B cell (primary cell): ENCODE measurements at regions not wholly inside any gene's neighbourhood (a gene's known extent, or its start where the extent isn't known, plus 50 kb on each side); places are given as distances from the start of the nearest gene placed in this dataset.

Experiments used
- ATAC-seq: fragments of 200-7000 bp; cut with Tn5 transposase; one replicate; pipeline ENCODE4 v1.10.0; 2021; ENCODE audit warnings: low read depth, mild to moderate bottlenecking, moderate number of reproducible peaks, moderate library complexity
- CTCF ChIA-PET: fragments of 350-600 bp; sonication (Branson Sonifier 250); formaldehyde crosslinking; loops from one replicate; lab custom pipeline; 2021; ENCODE audit warnings: antibody characterized with exemption, inconsistent platforms; lab: Charles Lee
- POLR2A ChIA-PET: fragments of 350-600 bp; sonication (Branson Sonifier 250); formaldehyde crosslinking; loops from one replicate; lab custom pipeline; 2021; ENCODE audit warnings: antibody characterized with exemption; lab: Charles Lee
- DNase-seq: peaks from one replicate; pipeline ENCODE4 v3.0.0; 2013
- H2AFZ ChIP-seq: 2 replicates; pipeline ENCODE4 v1.6.1; 2012; ENCODE audit warnings: mild to moderate bottlenecking, low read depth, low read length; ENCODE audit not compliant: insufficient read depth, poor library complexity, severe bottlenecking
- H3K27ac ChIP-seq, 2 donors: 1 replicate in 1 of 2; 2 replicates in 1 of 2; pipeline ENCODE4 v1.5.1; 2012 to 2013; ENCODE audit warnings: low read length in 2 of 2, mild to moderate bottlenecking in 2 of 2, moderate library complexity in 1 of 2
- H3K27me3 ChIP-seq, 4 experiments: fragments of 200-600 bp in 1 of 4; sonication (generic) in 1 of 4; replicated peaks in 1 of 4; 1 replicate in 2 of 4; 2 replicates in 2 of 4; pipeline versions ENCODE4 v1.6.1 to v1.7.0; 2013 to 2016; ENCODE audit warnings: low read length in 3 of 4, mild to moderate bottlenecking in 2 of 4, mixed read lengths in 1 of 4, moderate library complexity in 1 of 4; ENCODE audit not compliant: insufficient read depth in 4 of 4, control insufficient read depth in 3 of 4; ENCODE audit errors: control extremely low read depth in 1 of 4
- H3K36me3 ChIP-seq, 2 experiments: replicated peaks in 1 of 2; 1 replicate in 1 of 2; 2 replicates in 1 of 2; pipeline versions ENCODE4 v1.6.1 to v1.7.1; 2013; ENCODE audit warnings: low read length in 1 of 2; ENCODE audit not compliant: insufficient read depth in 2 of 2, control insufficient read depth in 1 of 2; ENCODE audit errors: control extremely low read depth in 1 of 2, extremely low read depth in 1 of 2
- H3K4me1 ChIP-seq, 2 donors: fragments of 200-600 bp in 1 of 2; sonication (generic) in 1 of 2; 1 replicate in 1 of 2; 2 replicates in 1 of 2; pipeline versions ENCODE4 v1.5.1 to v1.6.1; 2013 to 2017; ENCODE audit warnings: low read length in 2 of 2; ENCODE audit not compliant: control insufficient read depth in 2 of 2, insufficient read depth in 2 of 2
- H3K4me2 ChIP-seq: replicated peaks from 2 replicates; pipeline ENCODE3; 2012; ENCODE audit warnings: mild to moderate bottlenecking, low read depth, low read length; ENCODE audit not compliant: poor library complexity, severe bottlenecking
- H3K4me3 ChIP-seq, 5 experiments: fragments of 200-600 bp in 1 of 5; sonication (generic) in 1 of 5; 1 replicate in 3 of 5; 2 replicates in 2 of 5; pipeline versions ENCODE4 v1.5.1 to v1.7.0; 2011 to 2016; ENCODE audit warnings: low read length in 4 of 5, mild to moderate bottlenecking in 4 of 5, low read depth in 2 of 5, control low read depth in 1 of 5, moderate library complexity in 1 of 5; ENCODE audit not compliant: insufficient read depth in 1 of 5; ENCODE audit errors: control extremely low read depth in 1 of 5, extremely low read depth in 1 of 5
- H3K79me2 ChIP-seq: fragments of 200-600 bp; sonication (generic); one replicate; pipeline ENCODE4 v1.6.0; 2016; ENCODE audit warnings: low read length; ENCODE audit not compliant: control insufficient read depth, insufficient read depth
- H3K9ac ChIP-seq: fragments of 200-600 bp; sonication (generic); 2 replicates; pipeline ENCODE4 v1.6.1; 2017; ENCODE audit warnings: mild to moderate bottlenecking, low read length, moderate library complexity
- H3K9me3 ChIP-seq, 3 donors: one replicate each; pipeline versions ENCODE4 v1.6.1 to v1.7.1; 2013; ENCODE audit warnings: low read length in 2 of 3; ENCODE audit not compliant: control insufficient read depth in 2 of 3, insufficient read depth in 1 of 3; ENCODE audit errors: control extremely low read depth in 1 of 3
- H4K20me1 ChIP-seq: 2 replicates; pipeline ENCODE4 v1.6.0; 2012; ENCODE audit warnings: mild to moderate bottlenecking, low read length; ENCODE audit not compliant: insufficient read depth, control insufficient read depth, poor library complexity, severe bottlenecking
- H3K27ac Mint-ChIP-seq: one replicate; pipeline ENCODE4 v1.8.0; 2021; ENCODE audit warnings: mixed read lengths
- H3K27me3 Mint-ChIP-seq: one replicate; pipeline ENCODE4 v1.8.0; 2021; ENCODE audit warnings: mixed read lengths
- H3K4me1 Mint-ChIP-seq: one replicate; pipeline ENCODE4 v1.8.0; 2021; ENCODE audit warnings: mixed read lengths
- H3K4me3 Mint-ChIP-seq: one replicate; pipeline ENCODE4 v1.8.0; 2021; ENCODE audit warnings: mixed read lengths
- H3K9me3 Mint-ChIP-seq: one replicate; pipeline ENCODE4 v1.8.0; 2022; ENCODE audit warnings: mixed read lengths; ENCODE audit not compliant: insufficient read depth
- CTCF ChIP-seq: fragments of 200-600 bp; IDR thresholded peaks from one replicate; pipeline ENCODE4 v1.8.0; 2022; ENCODE audit warnings: antibody characterized with exemption, mild to moderate bottlenecking
- EZH2 ChIP-seq: IDR thresholded peaks from 2 replicates; pipeline ENCODE4 v1.6.1; 2012; ENCODE audit warnings: borderline replicate concordance, low read depth, mild to moderate bottlenecking, moderate library complexity, low read length; ENCODE audit not compliant: insufficient read depth, poor library complexity, severe bottlenecking
- WGBS: methylation state at CpG from one replicate; pipeline ENCODE4 v1.1.5; 2013; ENCODE audit warnings: missing lambda C conversion rate; ENCODE audit not compliant: insufficient coverage; 5-methylcytosine and 5-hydroxymethylcytosine counted together
- intact Hi-C: fragments of 100-400 bp; cut with micrococcal nuclease; formaldehyde crosslinking; loops from one replicate; pipeline ENCODE4 v1.10.0; 2022

- H3K27ac Mint-ChIP-seq = no peak overlapping the region
- peaks cover 3% of the 10 kb centered on the region for H3K9me3 Mint-ChIP-seq
- ChIA-PET CTCF (no interaction called here), POLR2A (no interaction called here)
- WGBS = 100% methylated on average over 3 of the region's 3 CpGs
- intact Hi-C loops = no loop called here
- no peak overlapping the region for H3K9ac ChIP-seq
- no peak overlapping the region for H3K4me2 ChIP-seq
- no peaks in the 10 kb centered on the region for H3K27me3 Mint-ChIP-seq
- H3K4me3 ChIP-seq = no peak overlapping the region
- H3K36me3 ChIP-seq = no peaks in the 10 kb centered on the region
- no peak overlapping the region for H3K27ac ChIP-seq
- TF ChIP-seq CTCF = no peak
- no peak for TF ChIP-seq EZH2
- peaks cover 16 to 25% of the 10 kb centered on the region in 2 donors for H3K4me1 ChIP-seq
- no peak overlapping the region for H3K4me3 Mint-ChIP-seq
- no peak for DNase-seq
- H3K79me2 ChIP-seq = no peaks in the 10 kb centered on the region
- no peaks in the 10 kb centered on the region for H4K20me1 ChIP-seq
- peaks cover 0 to 2% (median 0%) of the 10 kb centered on the region in 4 experiments for H3K27me3 ChIP-seq
- no peak for ATAC-seq
- peaks cover 24% of the 10 kb centered on the region for H3K4me1 Mint-ChIP-seq
- peaks cover 0 to 9% (median 0%) of the 10 kb centered on the region in 3 donors for H3K9me3 ChIP-seq
- no peak overlapping the region for H2AFZ ChIP-seq
Measured at GRCh38 chr20:24762371-24762770, 186.7 kb upstream of the CST7 start.

GRCh38 chr20:24762791-24763350, 186.2 kb upstream of the CST7 start:
- WGBS = 66% methylated on average over 4 of the region's 4 CpGs
- Histone ChIP-seq H3K27me3 (peaks cover 0 to 2% (median 0%) of the 10 kb centered on the region in 4 experiments), H3K4me3 (no peak overlapping the region), H3K9ac (no peak overlapping the region), H3K27ac (no peak overlapping the region), H3K9me3 (peaks cover 0 to 9% (median 0%) of the 10 kb centered on the region in 3 donors), H3K4me1 (peaks cover 16 to 25% of the 10 kb centered on the region in 2 donors), H3K4me2 (no peak overlapping the region), H4K20me1 (no peaks in the 10 kb centered on the region), H2AFZ (no peak overlapping the region), H3K36me3 (no peaks in the 10 kb centered on the region), H3K79me2 (no peaks in the 10 kb centered on the region)
- Mint-ChIP-seq H3K9me3 (peaks cover 3% of the 10 kb centered on the region), H3K27me3 (no peaks in the 10 kb centered on the region), H3K4me1 (peaks cover 24% of the 10 kb centered on the region), H3K27ac (no peak overlapping the region), H3K4me3 (no peak overlapping the region)
- ChIA-PET CTCF (no interaction called here), POLR2A (no interaction called here)
- TF ChIP-seq EZH2 = no peak
- no peak for TF ChIP-seq CTCF
- intact Hi-C loops = no loop called here
- ATAC-seq = no peak
- no peak for DNase-seq
